ENCODE measurements at regions not wholly inside any gene's neighbourhood (a gene's known extent, or its start where the extent isn't known, plus 50 kb on each side); places are given as distances from the start of the nearest gene placed in this dataset.

DNA sequence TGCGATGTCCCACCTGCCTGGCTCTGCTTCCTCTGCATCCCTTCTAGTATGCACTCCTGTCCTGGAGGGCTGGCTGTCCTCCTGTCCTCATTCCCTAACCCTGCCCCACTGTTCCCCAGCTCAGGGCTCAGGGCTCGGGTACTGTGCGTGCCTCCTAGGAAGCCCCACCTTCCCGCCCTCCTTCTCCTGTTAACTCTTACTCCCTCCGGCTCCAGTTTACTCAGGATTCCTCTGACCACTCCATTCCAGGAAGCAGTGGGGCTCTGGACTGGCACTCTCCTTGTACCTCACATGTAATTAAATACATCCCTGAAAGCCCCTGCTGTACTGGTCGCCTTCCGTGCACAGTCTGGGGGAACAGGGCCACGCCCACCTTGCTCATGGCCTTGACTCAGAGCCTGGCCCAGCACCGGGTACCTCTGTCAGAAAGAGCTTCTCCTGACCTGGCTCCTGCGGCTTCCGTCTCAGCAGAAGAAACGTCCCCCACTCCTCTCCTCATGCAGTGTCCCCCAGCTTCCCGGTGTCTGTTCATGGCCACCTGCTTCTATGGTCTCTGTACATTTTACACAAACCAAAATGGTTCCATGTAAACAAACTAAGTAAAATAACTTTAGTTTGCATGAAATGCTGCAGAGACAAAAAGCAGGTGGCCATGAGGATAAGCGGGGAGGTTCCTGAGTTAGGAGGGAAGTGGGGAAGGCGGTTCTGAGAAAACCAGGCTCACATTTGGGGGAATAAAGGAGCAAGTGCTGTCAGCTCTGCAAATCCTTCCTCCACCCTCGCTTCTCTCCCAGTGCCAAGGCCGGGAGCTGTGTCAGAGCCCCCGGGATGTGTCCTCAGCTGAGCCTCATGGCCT lies 445.9 kb downstream of the BRD1 start:
- no peak for TF ChIP-seq GATA3 (IDR thresholded peaks at IDR 0.05; ENCODE audit: low read depth, low read length)
- no peak for TF ChIP-seq GATA2 (IDR thresholded peaks at IDR 0.05; ENCODE audit: low read depth, low read length)

DNA sequence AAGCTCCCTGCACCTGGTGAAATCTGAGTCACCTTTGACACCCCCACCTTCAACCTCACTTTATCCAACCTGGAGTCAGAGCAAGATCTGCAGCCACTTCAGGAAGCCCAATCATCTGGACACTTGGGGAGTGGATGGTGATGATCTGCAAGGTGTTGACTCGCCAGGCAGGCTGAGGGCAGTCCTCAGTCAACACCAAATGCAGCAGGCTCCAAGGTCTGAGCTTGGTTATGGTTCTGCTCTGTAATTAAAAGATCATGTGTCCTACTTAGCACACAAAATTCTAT lies 446.9 kb downstream of the BRD1 start:
- no peak for TF ChIP-seq GATA3 (IDR thresholded peaks at IDR 0.05; ENCODE audit: low read depth, low read length)
- TF ChIP-seq GATA2 (IDR thresholded peaks at IDR 0.05; ENCODE audit: low read depth, low read length), result no peak

DNA sequence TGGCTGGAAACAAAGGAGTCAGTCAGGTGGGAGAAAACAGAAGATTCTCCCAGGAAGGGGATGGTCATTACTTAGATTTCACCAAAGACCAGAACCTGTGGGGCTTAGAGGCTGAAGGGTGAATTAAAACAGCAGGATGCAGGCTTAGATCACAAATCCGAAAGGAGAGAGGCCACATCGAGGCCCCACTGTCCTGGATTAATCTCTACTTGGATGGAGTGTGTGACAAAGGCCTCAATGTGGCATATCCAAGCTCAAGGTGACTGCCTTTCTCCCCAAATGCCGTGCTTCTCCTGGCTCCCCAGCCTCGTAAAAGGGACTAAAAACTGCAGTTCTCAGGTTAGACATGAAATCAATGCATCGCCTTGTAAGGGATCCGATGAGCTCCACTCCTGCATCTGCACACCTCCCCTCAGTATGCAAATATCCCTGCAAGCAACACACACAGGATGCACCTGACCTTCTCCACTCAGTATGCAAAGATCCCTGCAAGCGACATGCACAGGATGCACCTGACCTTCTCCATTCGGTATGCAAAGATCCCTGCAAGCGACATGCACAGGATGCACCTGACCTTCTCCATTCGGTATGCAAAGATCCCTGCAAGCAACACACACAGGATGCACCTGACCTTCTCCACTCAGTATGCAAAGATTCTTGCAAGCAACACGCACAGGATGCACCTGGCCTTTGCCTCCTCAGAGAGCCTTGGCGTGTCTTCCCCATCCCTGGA lies 447.4 kb downstream of the BRD1 start:
- TF ChIP-seq GATA3 (IDR thresholded peaks at IDR 0.05; ENCODE audit: low read depth, low read length) (no peak), GATA2 (IDR thresholded peaks at IDR 0.05; ENCODE audit: low read depth, low read length) (no peak)

GRCh38 chr22:49377306-49377705 lies 450.4 kb downstream of the BRD1 start:
- no peak for TF ChIP-seq GATA2 (IDR thresholded peaks at IDR 0.05; ENCODE audit: low read depth, low read length)
- no peak for TF ChIP-seq GATA3 (IDR thresholded peaks at IDR 0.05; ENCODE audit: low read depth, low read length)

DNA sequence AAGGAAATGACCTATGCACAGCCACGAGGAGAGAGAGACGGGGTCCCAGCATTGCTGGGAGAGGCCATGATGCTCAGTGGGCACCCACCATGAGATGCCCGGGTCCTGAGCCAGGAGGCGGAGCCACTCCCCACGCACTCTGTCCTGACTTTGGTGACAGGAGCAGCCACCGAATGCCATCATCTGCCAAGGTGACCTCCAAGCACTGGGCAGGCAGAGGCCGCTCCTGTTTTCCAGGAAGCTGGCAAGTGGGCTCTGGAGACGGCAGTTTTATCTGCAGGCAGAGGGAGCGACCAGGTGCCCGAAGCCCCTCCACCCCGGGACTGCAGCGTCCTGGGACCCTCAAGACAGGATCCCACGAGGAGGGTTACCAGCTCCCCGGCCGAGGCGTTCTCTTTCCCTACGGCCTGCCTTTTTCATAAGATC lies 453.9 kb downstream of the BRD1 start:
- TF ChIP-seq GATA3 (IDR thresholded peaks at IDR 0.05; ENCODE audit: low read depth, low read length) (no peak), GATA2 (IDR thresholded peaks at IDR 0.05; ENCODE audit: low read depth, low read length) (no peak)

GRCh38 chr22:49373289-49373666 lies 454.4 kb downstream of the BRD1 start:
- no peak for TF ChIP-seq GATA3 (IDR thresholded peaks at IDR 0.05; ENCODE audit: low read depth, low read length)
- no peak for TF ChIP-seq GATA2 (IDR thresholded peaks at IDR 0.05; ENCODE audit: low read depth, low read length)

DNA sequence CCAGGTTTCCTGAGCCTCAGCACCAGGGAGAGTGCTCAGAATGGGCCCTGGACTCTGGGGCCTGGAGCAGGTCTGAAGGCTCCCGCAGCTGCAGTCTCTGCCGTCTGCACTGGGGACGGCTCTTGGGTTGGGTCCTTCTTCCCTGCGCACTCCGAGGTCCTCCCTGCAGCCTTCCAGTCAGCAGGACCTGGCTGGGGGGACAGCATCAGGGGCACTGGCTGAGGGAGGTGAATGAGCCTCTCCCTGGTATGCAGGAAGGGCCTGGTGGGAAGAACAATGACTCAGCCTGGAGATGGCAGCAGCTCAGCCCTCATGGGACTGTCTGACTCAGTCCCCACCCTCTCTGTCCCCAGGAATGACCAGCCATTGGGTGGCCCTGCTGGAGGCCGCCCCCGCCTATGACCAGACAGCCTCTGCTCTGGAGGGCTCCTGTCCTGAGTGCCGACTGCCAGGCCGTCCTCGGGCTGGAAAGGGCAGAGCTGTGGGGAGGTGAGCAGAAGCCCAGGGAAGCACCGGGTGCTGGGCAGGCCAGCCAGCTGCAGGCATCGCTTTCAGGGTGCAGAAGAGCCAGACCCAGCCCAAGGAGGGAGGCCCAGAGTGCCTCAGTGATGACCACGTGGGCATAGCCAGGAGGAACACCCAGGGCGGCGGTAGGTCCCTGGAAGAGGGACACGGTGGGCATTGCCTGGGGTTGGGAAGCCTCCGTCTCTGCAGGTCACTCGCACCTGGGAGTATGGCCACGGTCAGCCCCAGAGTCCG lies 455.0 kb downstream of the BRD1 start:
- TF ChIP-seq GATA2 (IDR thresholded peaks at IDR 0.05; ENCODE audit: low read depth, low read length) (no peak), GATA3 (IDR thresholded peaks at IDR 0.05; ENCODE audit: low read depth, low read length) (no peak)

DNA sequence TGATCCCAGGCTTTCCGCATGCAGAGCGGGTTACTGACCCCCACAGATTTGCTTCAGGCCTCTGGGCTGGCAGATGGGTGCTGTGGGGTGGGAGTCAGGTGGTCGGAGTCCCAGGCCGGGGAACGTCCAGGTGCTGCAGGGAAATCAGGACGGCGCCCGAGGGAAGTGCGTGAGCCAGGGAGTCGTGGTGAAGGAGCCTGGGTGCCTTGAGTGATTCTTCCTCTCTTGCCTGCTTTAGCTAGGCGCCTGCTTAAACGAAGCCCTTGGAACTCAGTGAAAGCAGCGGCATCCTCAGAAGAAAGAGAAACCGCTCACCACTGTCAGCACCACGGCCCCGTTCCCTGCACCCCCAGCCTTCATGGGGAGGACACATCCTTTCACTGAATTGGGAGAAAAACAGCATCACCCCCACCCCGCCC lies 455.6 kb downstream of the BRD1 start:
- TF ChIP-seq GATA3 (IDR thresholded peaks at IDR 0.05; ENCODE audit: low read depth, low read length) (no peak), GATA2 (IDR thresholded peaks at IDR 0.05; ENCODE audit: low read depth, low read length) (no peak)

DNA sequence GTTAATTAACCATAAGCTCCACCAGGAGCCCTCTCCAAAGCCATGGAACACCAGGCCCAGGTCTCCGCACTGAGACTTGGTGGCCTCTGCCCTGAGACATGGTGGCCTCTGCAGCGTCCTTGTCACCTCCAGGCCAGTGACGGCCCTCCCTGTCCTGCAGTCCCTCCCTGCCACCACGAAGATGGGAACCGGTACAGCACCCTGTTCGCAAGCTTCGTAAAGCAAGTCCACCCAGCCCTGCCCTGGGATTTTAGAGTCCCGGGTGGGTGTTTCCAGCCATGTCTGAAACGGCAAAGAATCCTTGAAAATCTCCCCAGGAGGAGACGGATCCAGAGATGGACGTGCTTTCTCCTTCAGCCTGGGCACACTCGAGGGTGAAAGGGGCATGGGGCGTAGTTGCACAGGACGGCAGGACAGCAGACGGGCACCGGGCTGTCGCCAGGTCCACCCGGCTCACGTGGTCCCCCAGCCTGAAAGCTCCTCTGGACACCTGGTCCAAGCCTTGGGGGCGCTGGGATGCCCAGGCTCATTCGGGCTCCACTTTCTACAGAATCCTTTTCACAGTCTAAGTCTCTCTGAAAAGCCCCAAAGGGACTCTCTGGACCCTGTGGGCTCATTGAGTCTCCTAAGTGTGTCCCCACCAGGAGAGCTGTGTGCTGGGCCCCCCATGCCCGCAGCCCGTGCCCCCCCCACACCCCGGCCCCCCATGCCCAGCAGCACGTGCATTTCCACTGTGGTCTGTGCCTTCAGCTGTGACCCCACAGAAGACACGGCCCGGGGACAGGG lies 456.2 kb downstream of the BRD1 start:
- TF ChIP-seq GATA2 (IDR thresholded peaks at IDR 0.05; ENCODE audit: low read depth, low read length) (no peak), GATA3 (IDR thresholded peaks at IDR 0.05; ENCODE audit: low read depth, low read length) (no peak)

GRCh38 chr22:49370627-49371301 lies 456.9 kb downstream of the BRD1 start:
- TF ChIP-seq GATA3 (IDR thresholded peaks at IDR 0.05; ENCODE audit: low read depth, low read length) (no peak), GATA2 (IDR thresholded peaks at IDR 0.05; ENCODE audit: low read depth, low read length) (no peak)

DNA sequence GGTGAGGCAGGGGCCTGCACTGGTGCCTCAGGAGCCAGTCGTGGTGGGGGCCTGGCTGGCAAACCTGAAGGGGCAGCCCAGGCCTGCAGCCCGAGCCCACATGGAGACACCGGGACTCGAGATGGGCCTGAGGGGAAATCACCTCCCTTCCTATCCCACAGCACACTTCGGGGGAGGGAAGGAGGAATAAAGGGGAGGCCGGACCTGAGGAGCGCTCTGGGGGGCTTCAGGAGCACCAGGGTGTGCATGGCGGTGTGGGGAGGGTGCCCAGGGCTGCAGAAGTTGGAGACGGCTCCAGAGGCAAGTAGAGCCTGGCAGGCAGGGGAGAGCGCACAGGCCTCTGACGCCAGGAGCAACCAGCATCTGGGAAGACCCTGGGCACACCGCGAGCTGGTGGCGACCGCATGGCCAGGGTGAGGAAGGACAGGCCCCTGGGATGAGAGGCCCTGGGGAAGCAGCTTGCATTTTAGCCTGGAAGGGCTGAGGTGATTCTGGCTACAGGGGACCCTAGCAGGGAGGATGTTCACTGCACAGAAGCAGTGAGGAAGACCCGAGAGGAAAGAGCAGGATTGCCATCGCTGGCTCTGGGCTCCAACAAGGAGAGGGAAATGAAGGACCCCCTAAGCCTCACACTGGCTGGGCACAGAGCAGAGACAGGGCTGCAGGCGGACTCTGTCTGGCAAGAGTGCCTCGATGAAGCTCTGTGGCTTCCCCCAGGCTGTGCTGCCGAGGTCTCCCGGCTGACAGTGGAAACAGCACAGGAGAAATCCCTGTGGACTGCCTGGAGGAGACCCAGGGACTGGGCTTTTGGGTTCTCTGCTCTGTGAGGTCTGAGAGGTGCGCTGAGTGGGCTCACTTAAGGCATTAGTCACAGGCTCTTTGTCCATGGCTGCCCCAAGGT lies 457.7 kb downstream of the BRD1 start:
- TF ChIP-seq GATA3 (IDR thresholded peaks at IDR 0.05; ENCODE audit: low read depth, low read length) (no peak), GATA2 (IDR thresholded peaks at IDR 0.05; ENCODE audit: low read depth, low read length) (no peak)

DNA sequence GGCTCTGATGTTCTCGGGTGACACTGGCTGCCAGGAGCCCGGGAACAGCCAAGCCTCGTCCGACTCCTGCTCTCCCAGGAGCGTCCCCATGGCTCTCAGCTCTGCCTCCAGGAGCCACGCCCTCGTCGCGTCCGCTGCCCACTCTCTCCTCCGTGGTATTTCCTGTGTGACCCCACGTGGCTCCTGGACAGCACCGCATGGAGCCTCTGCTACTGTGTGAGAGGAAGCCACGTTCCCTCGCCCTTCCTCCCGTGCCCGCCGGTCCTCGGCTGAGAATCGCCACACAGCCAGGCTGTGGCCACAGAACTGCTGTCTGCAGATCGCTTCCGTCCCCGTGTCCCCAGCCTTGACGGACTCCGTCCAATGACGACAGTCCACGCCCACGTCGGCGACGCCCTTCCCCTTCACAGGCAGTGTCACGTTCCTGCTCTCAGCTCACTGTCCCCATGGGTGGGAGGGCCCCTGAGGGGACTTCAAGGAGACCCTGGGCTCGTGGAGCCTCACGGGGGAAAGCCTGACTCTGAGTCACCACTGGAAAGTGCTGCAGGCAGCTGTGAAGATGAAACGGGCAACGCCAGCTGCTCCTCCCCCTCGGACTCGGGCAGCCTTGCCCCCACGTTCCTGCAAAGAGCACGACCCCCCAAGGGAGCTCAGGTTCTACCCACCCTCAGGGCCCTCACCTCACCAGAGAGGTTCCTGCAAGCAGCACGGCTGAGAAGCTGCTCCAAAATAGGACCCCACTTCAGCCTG lies 458.5 kb downstream of the BRD1 start:
- TF ChIP-seq GATA2 (IDR thresholded peaks at IDR 0.05; ENCODE audit: low read depth, low read length) (no peak), GATA3 (IDR thresholded peaks at IDR 0.05; ENCODE audit: low read depth, low read length) (no peak)
